AG04450 (cell line): ENCODE measurements at regions not wholly inside any gene's neighbourhood (a gene's known extent, or its start where the extent isn't known, plus 50 kb on each side); places are given as distances from the start of the nearest gene placed in this dataset.

ENCODE experiments used
- CTCF ChIA-PET: fragments of 300-600, 350-600 bp; formaldehyde crosslinking; extraction: SDS; loops from one replicate; lab custom pipeline; 2022; ENCODE audit warnings: antibody characterized with exemption, inconsistent platforms; lab: Charles Lee
- POLR2A ChIA-PET: fragments of 350-600 bp; formaldehyde crosslinking; extraction: SDS; loops from one replicate; lab custom pipeline; 2021; ENCODE audit warnings: antibody characterized with exemption, inconsistent platforms; lab: Yijun Ruan, JAX
- DNase-seq: peaks from one replicate; pipeline ENCODE4 v3.0.0-alpha.2; 2011; ENCODE audit warnings: low read depth, low spot score
- H3K27ac ChIP-seq: one replicate; pipeline ENCODE4 v1.5.1; 2012; ENCODE audit warnings: low read depth, low read length, control low read depth
- H3K27me3 ChIP-seq: one replicate; pipeline ENCODE4 v1.6.0; 2012; ENCODE audit warnings: low read length; ENCODE audit not compliant: control insufficient read depth, insufficient read depth
- H3K4me3 ChIP-seq: 2 replicates; pipeline ENCODE4 v1.5.1; 2011; ENCODE audit warnings: mild to moderate bottlenecking, low read depth, low read length, control low read depth
- H3K9me3 ChIP-seq: 2 replicates; pipeline ENCODE4 v1.5.1; 2012; ENCODE audit warnings: low read length; ENCODE audit not compliant: control insufficient read depth, insufficient read depth
- TF ChIP-seq, protein P1 (sequence below): IDR thresholded peaks from 2 replicates; pipeline ENCODE4 v1.5.1; 2011; ENCODE audit warnings: low read depth, low read length, control low read depth, inconsistent platforms

DNA sequence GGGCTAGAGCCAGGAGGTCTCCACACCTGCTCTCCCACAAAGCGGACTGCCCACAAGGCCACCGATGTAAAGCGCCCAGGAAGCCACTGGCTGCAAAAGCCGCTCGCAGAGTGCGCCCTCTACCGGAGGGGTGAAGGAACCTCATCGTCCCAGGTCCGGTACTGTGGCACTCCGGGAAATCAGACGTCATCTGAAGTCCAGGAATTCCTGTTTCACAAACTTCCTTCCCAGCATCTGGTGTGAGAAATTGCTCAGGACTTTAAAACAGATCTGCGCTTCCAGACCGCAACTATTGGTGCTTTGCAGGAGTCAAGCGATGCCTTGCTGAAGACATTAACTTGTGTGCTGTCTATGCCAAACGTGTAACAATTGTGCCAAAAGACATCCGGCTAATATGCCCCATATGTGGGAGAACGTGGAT, 115.1 kb upstream of the ARID1B start:
- ChIA-PET CTCF (no interaction called here), POLR2A (no interaction called here)
- H3K9me3 ChIP-seq, result peaks cover 3% of the 10 kb centered on the region; the same call in 1 of the 2 replicates
- no peaks in the 10 kb centered on the region for H3K27me3 ChIP-seq
- TF ChIP-seq, protein P1, sequence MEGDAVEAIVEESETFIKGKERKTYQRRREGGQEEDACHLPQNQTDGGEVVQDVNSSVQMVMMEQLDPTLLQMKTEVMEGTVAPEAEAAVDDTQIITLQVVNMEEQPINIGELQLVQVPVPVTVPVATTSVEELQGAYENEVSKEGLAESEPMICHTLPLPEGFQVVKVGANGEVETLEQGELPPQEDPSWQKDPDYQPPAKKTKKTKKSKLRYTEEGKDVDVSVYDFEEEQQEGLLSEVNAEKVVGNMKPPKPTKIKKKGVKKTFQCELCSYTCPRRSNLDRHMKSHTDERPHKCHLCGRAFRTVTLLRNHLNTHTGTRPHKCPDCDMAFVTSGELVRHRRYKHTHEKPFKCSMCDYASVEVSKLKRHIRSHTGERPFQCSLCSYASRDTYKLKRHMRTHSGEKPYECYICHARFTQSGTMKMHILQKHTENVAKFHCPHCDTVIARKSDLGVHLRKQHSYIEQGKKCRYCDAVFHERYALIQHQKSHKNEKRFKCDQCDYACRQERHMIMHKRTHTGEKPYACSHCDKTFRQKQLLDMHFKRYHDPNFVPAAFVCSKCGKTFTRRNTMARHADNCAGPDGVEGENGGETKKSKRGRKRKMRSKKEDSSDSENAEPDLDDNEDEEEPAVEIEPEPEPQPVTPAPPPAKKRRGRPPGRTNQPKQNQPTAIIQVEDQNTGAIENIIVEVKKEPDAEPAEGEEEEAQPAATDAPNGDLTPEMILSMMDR, result no peak
- DNase-seq, result no peak
- H3K27ac ChIP-seq, result no peak overlapping the region
- no peak overlapping the region for H3K4me3 ChIP-seq

DNA sequence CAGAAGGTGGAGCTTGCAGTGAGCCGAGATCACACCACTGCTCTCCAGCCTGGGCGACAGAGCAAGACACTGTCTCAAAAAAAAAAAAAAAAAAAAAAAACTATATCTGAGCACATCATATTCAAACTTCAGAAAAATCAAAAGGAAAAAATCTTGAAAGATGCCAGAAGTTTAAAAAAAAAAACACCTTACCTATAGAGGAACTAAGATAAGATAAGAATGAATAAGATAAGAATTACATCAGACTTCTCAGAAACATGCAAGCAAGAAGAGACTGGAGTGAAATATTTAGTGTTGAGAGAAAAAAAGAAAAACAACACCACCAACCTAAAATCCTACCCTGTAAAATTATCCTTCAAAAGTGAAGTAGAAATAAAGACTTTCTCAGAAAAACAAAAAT, 116.8 kb upstream of the ARID1B start:
- no peaks in the 10 kb centered on the region for H3K27me3 ChIP-seq

GRCh38 chr6:156659822-156660198, 117.4 kb upstream of the ARID1B start:
- no peak overlapping the region for H3K4me3 ChIP-seq
- H3K9me3 ChIP-seq, result peaks cover 3% of the 10 kb centered on the region; the same call in 1 of the 2 replicates
- H3K27me3 ChIP-seq, result peaks cover under 1% of the 10 kb centered on the region
- no peak for DNase-seq
- TF ChIP-seq, protein P1, result no peak
- CTCF ChIA-PET, result interaction anchor here (0.6 kb wide), 1 partner anchor 1322 kb away, joined by 5 read pairs; no protein-coding TSS in a partner anchor
- POLR2A ChIA-PET, result no interaction called here
- H3K27ac ChIP-seq, result no peak overlapping the region

More for the DNA sequence above, 116.8 kb upstream of the ARID1B start:
- POLR2A ChIA-PET, result no interaction called here
- H3K4me3 ChIP-seq, result no peak overlapping the region
- CTCF ChIA-PET, result interaction anchor here (0.6 kb wide), 1 partner anchor 1322 kb away, joined by 5 read pairs; no protein-coding TSS in a partner anchor
- TF ChIP-seq, protein P1, result no peak
- no peak for DNase-seq
- peaks cover 3% of the 10 kb centered on the region; the same call in 1 of the 2 replicates for H3K9me3 ChIP-seq
- no peak overlapping the region for H3K27ac ChIP-seq

- TF ChIP-seq, protein P1, result peak; percentile 18; the same call in 1 of the 2 replicates
- Histone ChIP-seq H3K4me3 (no peak overlapping the region), H3K9me3 (peaks cover 3% of the 10 kb centered on the region; the same call in 1 of the 2 replicates), H3K27me3 (peaks cover 3% of the 10 kb centered on the region), H3K27ac (no peak overlapping the region)
- ChIA-PET CTCF (interaction anchor here (0.6 to 1.2 kb wide), 2 partner anchors 22 to 1321 kb away, joined by 4 to 5 read pairs; no protein-coding TSS in a partner anchor), POLR2A (no interaction called here)
- DNase-seq, result no peak
Observed at GRCh38 chr6:156658966-156659821, 118.0 kb upstream of the ARID1B start.
